Lung (tissue), 11 donors: ENCODE measurements at regions not wholly inside any gene's neighbourhood (a gene's known extent, or its start where the extent isn't known, plus 50 kb on each side); places are given as distances from the start of the nearest gene placed in this dataset.
A peak's percentile ranks its signal among the peaks of the same experiment; 100 is the strongest.

ENCODE experiments used
- ATAC-seq: fragments of 200-7000 bp; cut with Tn5 transposase; one replicate; pipeline ENCODE4 v1.9.1; 2020; ENCODE audit warnings: moderate number of reproducible peaks; ENCODE audit not compliant: insufficient read depth, low FRiP score
- DNase-seq, 3 donors: peaks; one replicate each; pipeline ENCODE4 v3.0.0-alpha.2; 2013 to 2017
- H3K27ac ChIP-seq, 2 donors: one replicate each; pipeline ENCODE4 v1.5.1; 2013; ENCODE audit warnings: mild to moderate bottlenecking in 2 of 2, moderate library complexity in 2 of 2, control low read depth in 1 of 2, inconsistent platforms in 1 of 2, low read depth in 1 of 2, low read length in 1 of 2
- H3K27me3 ChIP-seq, 3 donors: one replicate each; pipeline ENCODE4 v1.5.1; 2013; ENCODE audit warnings: low read length in 2 of 3; ENCODE audit not compliant: control insufficient read depth in 3 of 3, insufficient read depth in 3 of 3
- H3K36me3 ChIP-seq, 4 donors: one replicate each; pipeline ENCODE4 v1.5.1; 2013; ENCODE audit warnings: low read length in 4 of 4, mild to moderate bottlenecking in 1 of 4, moderate library complexity in 1 of 4; ENCODE audit not compliant: control insufficient read depth in 4 of 4, insufficient read depth in 4 of 4
- H3K4me1 ChIP-seq, 5 donors: one replicate each; pipeline ENCODE4 v1.5.1; 2013; ENCODE audit warnings: low read length in 5 of 5, mild to moderate bottlenecking in 2 of 5, moderate library complexity in 1 of 5; ENCODE audit not compliant: control insufficient read depth in 5 of 5, insufficient read depth in 5 of 5
- H3K4me3 ChIP-seq: one replicate; pipeline ENCODE4 v1.5.1; 2013; ENCODE audit warnings: mild to moderate bottlenecking, control low read depth, moderate library complexity
- H3K9ac ChIP-seq, 2 donors: one replicate each; pipeline ENCODE4 v1.5.1; 2013; ENCODE audit warnings: low read length in 2 of 2, control low read depth in 1 of 2; ENCODE audit not compliant: insufficient read depth in 1 of 2
- H3K9me3 ChIP-seq, 4 donors: one replicate each; pipeline ENCODE4 v1.5.1; 2013; ENCODE audit warnings: low read length in 3 of 4, mild to moderate bottlenecking in 1 of 4, moderate library complexity in 1 of 4; ENCODE audit not compliant: control insufficient read depth in 4 of 4, insufficient read depth in 3 of 4
- WGBS, 2 donors: extraction: QIAGEN DNeasy Blood & Tissue Kit; methylation state at CpG; one replicate each; pipeline ENCODE4 v1.1.7; 2013; 5-methylcytosine and 5-hydroxymethylcytosine counted together
- TF ChIP-seq, protein P1 (sequence below): IDR thresholded peaks from 2 replicates; pipeline ENCODE4 v1.5.1; 2012; ENCODE audit warnings: mild to moderate bottlenecking; ENCODE audit errors: control extremely low read depth, extremely low read depth
- donor health status: control.
- donor health status: control.
- donor health status: Bipolar disorder and iron deficiency.
- donor health status: healthy.
- donor health status: DM: yes; HTN: yes; CAD: no.

- ATAC-seq = no peak
- TF ChIP-seq, protein P1, sequence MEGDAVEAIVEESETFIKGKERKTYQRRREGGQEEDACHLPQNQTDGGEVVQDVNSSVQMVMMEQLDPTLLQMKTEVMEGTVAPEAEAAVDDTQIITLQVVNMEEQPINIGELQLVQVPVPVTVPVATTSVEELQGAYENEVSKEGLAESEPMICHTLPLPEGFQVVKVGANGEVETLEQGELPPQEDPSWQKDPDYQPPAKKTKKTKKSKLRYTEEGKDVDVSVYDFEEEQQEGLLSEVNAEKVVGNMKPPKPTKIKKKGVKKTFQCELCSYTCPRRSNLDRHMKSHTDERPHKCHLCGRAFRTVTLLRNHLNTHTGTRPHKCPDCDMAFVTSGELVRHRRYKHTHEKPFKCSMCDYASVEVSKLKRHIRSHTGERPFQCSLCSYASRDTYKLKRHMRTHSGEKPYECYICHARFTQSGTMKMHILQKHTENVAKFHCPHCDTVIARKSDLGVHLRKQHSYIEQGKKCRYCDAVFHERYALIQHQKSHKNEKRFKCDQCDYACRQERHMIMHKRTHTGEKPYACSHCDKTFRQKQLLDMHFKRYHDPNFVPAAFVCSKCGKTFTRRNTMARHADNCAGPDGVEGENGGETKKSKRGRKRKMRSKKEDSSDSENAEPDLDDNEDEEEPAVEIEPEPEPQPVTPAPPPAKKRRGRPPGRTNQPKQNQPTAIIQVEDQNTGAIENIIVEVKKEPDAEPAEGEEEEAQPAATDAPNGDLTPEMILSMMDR = no peak
- peak; percentile 47 to 90 (median 76) for DNase-seq
These were observed 215.5 kb upstream of the CWC22 start for GRCh38 chr2:180222644-180223043.

DNA sequence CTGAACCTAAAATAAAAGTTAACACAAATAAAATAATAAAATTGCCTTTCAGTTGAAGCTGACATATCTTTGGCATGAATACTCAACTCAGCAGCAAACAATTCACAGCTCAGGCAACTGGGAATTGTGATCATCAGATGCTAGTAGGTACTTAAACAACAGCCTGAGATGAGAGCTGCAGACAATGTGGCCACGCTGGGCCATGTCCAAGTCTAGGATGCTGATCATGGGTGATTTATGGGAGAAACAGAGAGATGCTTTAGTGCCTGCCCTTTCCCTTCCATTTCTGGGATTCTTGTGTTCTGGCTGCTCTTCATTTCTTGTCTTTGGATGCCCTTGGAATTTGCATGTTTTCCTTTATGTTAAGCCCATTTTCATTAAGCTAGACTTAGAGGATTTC is 212.4 kb upstream of the CWC22 start:
- ATAC-seq (no peak), DNase-seq (no peak)
- TF ChIP-seq, protein P1 = no peak
- no peaks in the 10 kb centered on the region for H3K36me3 ChIP-seq
- H3K27me3 ChIP-seq = peaks cover 0 to 2% (median 0%) of the 10 kb centered on the region in 3 donors
- no peak overlapping the region for H3K27ac ChIP-seq
- no peak overlapping the region for H3K9ac ChIP-seq
- no peak overlapping the region for H3K4me3 ChIP-seq
- peaks cover 0 to 5% (median 0%) of the 10 kb centered on the region in 5 donors for H3K4me1 ChIP-seq
- 75 to 92% methylated on average over 1 of the region's 1 CpG for WGBS, 2 donors
- peaks cover 0 to 7% (median 0%) of the 10 kb centered on the region in 4 donors for H3K9me3 ChIP-seq

More at GRCh38 chr2:180222644-180223043, 215.5 kb upstream of the CWC22 start:
- no peak overlapping the region for H3K27ac ChIP-seq
- H3K4me1 ChIP-seq = peaks cover 0 to 5% (median 0%) of the 10 kb centered on the region in 5 donors
- WGBS, 2 donors = 57 to 59% methylated on average over 1 of the region's 1 CpG
- peaks cover 0 to 8% (median 5%) of the 10 kb centered on the region in 4 donors for H3K9me3 ChIP-seq
- no peak overlapping the region for H3K4me3 ChIP-seq
- H3K36me3 ChIP-seq = peaks cover 0 to 3% (median 0%) of the 10 kb centered on the region in 4 donors
- H3K27me3 ChIP-seq = peaks cover 0 to 2% (median 0%) of the 10 kb centered on the region in 3 donors
- no peak overlapping the region for H3K9ac ChIP-seq

- ATAC-seq (no peak), DNase-seq (no peak)
- Histone ChIP-seq H3K36me3 (no peaks in the 10 kb centered on the region), H3K27ac (no peak overlapping the region), H3K4me1 (no peaks in the 10 kb centered on the region), H3K4me3 (no peak overlapping the region), H3K9ac (no peak overlapping the region), H3K9me3 (no peaks in the 10 kb centered on the region), H3K27me3 (no peaks in the 10 kb centered on the region)
- TF ChIP-seq, protein P1 = no peak
- 59 to 75% methylated on average over 2 of the region's 2 CpGs for WGBS, 2 donors
These were observed 201.7 kb upstream of the CWC22 start for GRCh38 chr2:180208841-180209240.
